ENCODE measurements at regions not wholly inside any gene's neighbourhood (a gene's known extent, or its start where the extent isn't known, plus 50 kb on each side); places are given as distances from the start of the nearest gene placed in this dataset.

- no peak overlapping the region for H3K4me3 ChIP-seq (ENCODE audit: low read length)
- H3K27ac ChIP-seq (ENCODE audit: low read length): no peak overlapping the region
- BruUV-seq (replicated peaks): no TSS peak
- no peaks in the 10 kb centered on the region for H3K27me3 ChIP-seq (ENCODE audit: low read length)
- CTCF ChIA-PET: no interaction called here
- no peaks in the 10 kb centered on the region for H3K9me2 ChIP-seq (replicated peaks; ENCODE audit: low read length)
- TF ChIP-seq EZH2phosphoT487 (IDR thresholded peaks at IDR 0.05; ENCODE audit: borderline replicate concordance, low read length) (no peak), CTCF (conservative IDR thresholded peaks at IDR 0.05; ENCODE audit: low read depth, low read length) (no peak), EZH2 (IDR thresholded peaks at IDR 0.05; ENCODE audit: low read length, unreplicated experiment) (no peak)
- H3K36me3 ChIP-seq (ENCODE audit: low read depth, low read length): peaks cover 14% of the 10 kb centered on the region; the same call in 1 of the 2 replicates
- H4K20me1 ChIP-seq (ENCODE audit: low read length): no peaks in the 10 kb centered on the region
- no peaks in the 10 kb centered on the region for H3F3A ChIP-seq (ENCODE audit: low read length, unreplicated experiment)
- no peak overlapping the region for H2AFZ ChIP-seq (ENCODE audit: low read length)
- intact Hi-C loops (cut with micrococcal nuclease): no loop called here
- ATAC-seq: no peak
- no peak overlapping the region for H3K4me2 ChIP-seq (ENCODE audit: low read length)
- POLR2A ChIA-PET (ENCODE audit: unreplicated experiment): no interaction called here
- H3K9me3 ChIP-seq (ENCODE audit: low read length): 0 out of 2 replicates have a peak, but pooled peaks cover 3% of the 10 kb centered on the region
- H3K9ac ChIP-seq (ENCODE audit: low read length): no peak overlapping the region
- H3K79me2 ChIP-seq (ENCODE audit: low read length): no peaks in the 10 kb centered on the region
- peaks cover 45% of the 10 kb centered on the region for H3K4me1 ChIP-seq (ENCODE audit: insufficient read depth, low read length)
- no peak for DNase-seq
These were observed 186.4 kb upstream of the DPYD start for GRCh38 chr1:98107256-98107655.

- CTCF ChIA-PET: no interaction called here
These were observed 183.5 kb upstream of the DPYD start for GRCh38 chr1:98104289-98104688.

More at GRCh38 chr1:98104289-98104688, 183.5 kb upstream of the DPYD start:
- DNase-seq (peak; percentile 62), ATAC-seq (peak; percentile 63)
- Histone ChIP-seq H3K27ac (ENCODE audit: low read length) (no peak overlapping the region), H2AFZ (ENCODE audit: low read length) (no peak overlapping the region), H3K9me2 (replicated peaks; ENCODE audit: low read length) (no peaks in the 10 kb centered on the region), H4K20me1 (ENCODE audit: low read length) (no peaks in the 10 kb centered on the region), H3K36me3 (ENCODE audit: low read depth, low read length) (peaks cover 14% of the 10 kb centered on the region; the same call in 1 of the 2 replicates), H3K9me3 (ENCODE audit: low read length) (0 out of 2 replicates have a peak, but pooled peaks cover 3% of the 10 kb centered on the region), H3K9ac (ENCODE audit: low read length) (no peak overlapping the region), H3K79me2 (ENCODE audit: low read length) (no peaks in the 10 kb centered on the region), H3K4me1 (ENCODE audit: insufficient read depth, low read length) (peaks cover 27% of the 10 kb centered on the region), H3K27me3 (ENCODE audit: low read length) (no peaks in the 10 kb centered on the region), H3K4me2 (ENCODE audit: low read length) (no peak overlapping the region), H3F3A (ENCODE audit: low read length, unreplicated experiment) (no peaks in the 10 kb centered on the region), H3K4me3 (ENCODE audit: low read length) (no peak overlapping the region)
- intact Hi-C loops (cut with micrococcal nuclease): no loop called here
- TF ChIP-seq EZH2 (IDR thresholded peaks at IDR 0.05; ENCODE audit: low read length, unreplicated experiment) (no peak), EZH2phosphoT487 (IDR thresholded peaks at IDR 0.05; ENCODE audit: borderline replicate concordance, low read length) (no peak), CTCF (conservative IDR thresholded peaks at IDR 0.05; ENCODE audit: low read depth, low read length) (no peak)
- no TSS peak for BruUV-seq (replicated peaks)
- POLR2A ChIA-PET (ENCODE audit: unreplicated experiment): no interaction called here
